ENCODE measurements at regions not wholly inside any gene's neighbourhood (a gene's known extent, or its start where the extent isn't known, plus 50 kb on each side); places are given as distances from the start of the nearest gene placed in this dataset.
"Not testable (repeated sequence)": the region's sequence is repeated elsewhere in the genome, so short reads cannot be mapped to it uniquely, and the experiment has no call there.

DNA sequence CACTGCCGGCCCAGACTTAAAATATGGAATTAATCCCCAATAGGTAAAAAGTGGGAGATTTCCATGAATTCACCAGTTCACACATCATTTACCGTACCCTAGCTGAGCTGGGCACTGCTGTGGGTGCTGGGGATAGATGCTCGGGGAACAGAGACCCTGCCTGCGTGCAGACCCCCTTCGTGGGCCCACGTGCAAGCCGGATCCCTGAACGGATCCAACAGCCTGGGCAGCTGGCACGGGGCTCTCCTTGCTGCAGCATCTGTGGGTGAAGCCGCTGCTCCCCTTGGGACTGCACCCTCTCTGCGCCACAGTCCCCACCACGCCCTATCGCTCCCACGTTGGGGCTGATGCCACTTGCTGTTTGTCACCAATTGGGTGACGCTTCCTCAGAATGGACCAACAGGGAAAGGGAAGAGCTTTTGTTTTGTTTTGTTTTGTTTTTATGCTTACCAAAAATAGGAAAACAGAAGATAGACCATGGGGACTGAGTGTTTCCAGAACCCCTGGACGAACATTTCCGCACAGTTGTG is 279.7 kb upstream of the SFSWAP start:
- DNase-seq = not testable (repeated sequence)

DNA sequence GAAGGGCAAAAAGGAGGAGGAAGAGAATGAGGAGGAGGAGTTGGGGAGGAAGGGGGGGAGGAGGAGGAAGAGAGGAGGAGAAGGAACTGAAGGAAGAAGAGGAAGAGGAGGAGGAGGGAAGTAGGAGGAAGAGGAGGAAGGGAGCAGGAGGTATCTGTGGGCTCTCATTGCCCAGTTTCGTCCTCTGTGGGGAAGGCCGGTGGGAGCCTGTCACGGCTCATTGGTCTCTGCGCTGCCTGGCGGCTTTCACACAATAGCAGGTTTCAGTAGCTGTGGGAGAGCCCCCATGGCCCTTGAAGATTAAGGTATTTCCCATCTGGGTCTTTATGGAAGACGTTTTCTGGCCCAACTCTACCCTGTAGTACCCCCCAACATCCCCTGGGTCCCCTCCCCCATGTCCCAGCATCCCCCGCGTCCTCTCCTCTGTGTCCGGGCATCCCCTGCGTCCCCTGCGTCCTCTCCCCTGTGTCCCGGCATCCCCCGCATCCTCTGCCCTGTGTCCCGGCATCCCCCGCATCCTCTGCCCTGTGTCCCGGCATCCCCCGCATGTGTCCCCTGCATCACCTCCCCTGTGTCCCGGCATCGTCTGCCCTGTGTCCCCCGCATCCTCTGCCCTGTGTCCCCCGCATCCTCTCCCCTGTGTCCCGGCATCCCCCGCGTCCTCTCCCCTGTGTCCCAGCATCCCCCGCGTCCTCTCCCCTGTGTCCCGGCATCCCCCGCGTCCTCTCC is 278.2 kb upstream of the SFSWAP start:
- DNase-seq = no peak

DNA sequence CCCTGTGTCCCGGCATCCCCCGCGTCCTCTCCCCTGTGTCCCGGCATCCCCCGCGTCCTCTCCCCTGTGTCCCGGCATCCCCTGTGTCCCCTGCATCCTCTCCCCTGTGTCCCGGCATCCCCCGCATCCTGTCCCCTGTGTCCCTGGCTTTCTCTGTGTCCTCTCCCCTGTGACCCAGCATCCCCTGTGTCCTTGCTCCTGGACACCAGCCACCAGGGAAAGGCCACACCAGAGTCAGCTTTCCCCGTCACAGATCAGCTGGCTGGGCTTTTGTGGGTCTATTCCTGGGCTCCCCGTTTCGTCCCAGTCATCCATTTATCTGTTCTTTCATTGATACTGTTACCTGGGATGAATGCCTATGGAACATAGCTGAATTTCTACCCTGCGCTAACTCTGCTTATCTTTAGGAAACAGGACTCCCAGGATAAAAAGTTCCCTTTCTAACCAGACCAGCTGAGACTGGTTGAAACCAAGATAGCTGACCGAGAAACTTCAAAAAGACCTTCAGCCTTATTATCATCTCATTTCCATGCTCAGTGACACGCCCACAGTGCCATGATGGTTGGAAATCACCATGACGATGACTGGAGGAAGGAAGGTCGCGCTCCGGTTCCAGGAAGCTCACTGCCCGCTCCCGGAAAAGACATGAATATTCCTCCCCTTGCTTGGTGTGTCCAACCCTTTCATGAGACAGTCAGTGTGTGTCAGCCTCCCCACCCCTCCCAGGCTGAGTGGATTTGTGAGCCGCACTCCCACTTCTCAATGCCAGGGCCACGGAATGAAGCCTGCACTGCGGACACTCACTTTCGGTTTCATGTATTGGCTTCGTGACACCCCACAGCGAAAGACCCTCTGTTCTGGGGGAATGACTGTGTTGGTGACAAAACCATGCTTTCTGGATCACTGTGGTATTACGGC is 276.4 kb upstream of the SFSWAP start:
- DNase-seq = peak in 1 of 58 donors; percentile 18

DNA sequence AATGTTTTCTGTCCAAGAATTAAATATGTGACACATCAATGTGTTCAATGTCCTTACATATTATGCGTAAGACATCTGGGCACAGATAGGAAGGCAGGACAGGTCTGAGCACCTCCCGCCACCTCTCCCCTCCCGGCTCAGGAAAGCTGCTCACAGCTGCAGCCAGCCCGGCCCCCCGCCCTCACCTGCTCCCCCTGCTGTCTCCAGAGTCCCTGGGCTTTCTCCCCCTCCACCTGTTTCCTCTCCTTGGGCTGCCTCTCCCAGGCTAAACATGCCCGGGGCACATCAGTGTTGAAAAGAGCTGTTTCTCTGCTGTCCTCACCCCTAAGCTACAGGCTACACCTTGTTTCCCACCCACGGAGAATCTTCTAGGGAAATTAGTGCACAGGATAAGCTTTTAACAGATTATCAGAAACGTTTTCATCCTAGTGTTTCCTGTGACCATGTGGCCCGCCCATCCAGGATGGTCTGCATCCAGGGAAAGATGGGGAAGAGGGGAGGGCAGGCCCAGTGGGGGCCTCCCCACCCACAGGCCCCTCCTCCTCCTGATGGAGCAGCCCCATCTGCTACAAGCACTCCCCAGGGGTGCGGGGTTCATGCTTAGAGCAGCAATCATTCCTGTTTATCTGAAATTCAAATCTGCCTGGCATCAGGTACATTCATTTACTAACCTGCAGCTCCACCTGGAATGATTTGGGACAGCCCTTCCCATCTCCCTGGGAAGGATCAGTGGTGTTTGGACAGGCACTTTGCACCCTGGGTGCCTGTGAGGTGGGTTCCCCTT is 273.8 kb upstream of the SFSWAP start:
- no peak for DNase-seq

DNA sequence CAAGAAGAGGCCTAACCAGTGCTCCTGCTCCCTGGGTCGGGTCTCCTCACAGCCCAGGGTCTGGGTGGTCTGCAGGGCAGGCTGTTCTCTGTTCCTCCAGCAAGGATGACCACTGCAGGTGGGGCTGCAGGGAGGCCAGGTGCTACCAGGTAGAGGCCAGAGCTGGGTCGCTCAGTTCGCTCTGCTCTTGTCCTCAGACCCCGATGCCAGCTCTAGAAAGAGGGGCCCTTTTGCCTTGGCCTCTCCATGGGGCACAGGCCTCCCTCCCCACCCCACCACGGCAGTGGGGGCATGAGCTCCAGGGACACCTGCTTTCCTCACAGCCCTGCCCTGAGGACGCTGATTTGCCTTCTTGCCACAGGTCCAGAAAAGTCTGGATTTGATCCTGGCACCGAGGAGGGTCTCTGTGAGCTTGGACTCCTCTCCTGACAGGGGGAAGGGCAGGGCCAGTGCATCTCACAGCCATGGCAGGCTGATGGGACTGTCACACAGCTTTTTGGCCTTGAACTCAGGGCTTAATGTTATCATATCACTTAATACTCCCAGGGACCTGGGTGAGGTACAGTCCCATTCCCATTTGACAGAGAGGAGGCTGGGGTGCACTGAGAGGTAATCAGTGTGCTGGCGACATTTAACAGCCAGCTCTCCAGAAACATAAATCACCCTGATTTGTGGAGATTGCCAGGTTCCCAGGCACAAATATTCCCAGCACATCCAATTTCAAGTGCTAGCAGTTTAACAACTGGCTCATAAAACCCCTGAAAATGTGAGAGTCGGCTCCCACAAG is 273.0 kb upstream of the SFSWAP start:
- no peak for DNase-seq

DNA sequence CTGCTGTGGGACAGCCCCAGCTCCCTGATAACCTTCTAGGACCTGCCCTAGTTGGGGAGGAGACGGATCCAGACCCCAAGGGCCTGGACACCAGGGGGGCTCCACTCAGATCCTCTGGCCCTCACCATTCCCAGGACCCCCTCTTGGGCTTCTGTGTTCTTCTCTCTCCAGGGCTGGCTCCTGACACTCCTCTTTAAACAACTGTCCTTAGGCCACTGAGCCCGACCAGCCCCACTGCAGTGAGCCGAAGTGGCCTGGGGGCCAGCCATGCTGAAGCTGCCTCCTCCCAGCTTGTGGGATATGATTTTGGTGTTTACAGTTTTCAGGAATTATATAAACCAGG is 272.4 kb upstream of the SFSWAP start:
- not testable (repeated sequence) for DNase-seq

DNA sequence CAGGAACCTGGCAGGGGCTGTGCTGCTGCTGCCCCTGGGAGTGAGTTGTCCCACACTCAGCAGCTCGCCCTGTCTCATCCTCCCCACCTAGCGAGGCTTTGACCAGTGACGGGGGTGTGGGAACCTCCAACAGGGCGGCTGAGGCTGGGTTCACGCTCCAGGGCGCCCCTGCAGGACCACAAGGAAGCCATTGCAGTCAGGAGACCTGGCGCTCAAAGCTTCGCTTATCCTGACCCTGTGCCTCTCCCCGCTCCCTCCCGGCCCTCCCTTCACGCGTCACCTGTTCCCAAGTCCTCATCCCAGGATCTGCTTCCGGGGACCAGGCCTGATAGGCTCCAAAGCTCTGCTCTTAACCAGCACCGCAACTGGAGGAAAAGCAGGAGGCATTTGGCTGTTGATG is 272.0 kb upstream of the SFSWAP start:
- DNase-seq = no peak

DNA sequence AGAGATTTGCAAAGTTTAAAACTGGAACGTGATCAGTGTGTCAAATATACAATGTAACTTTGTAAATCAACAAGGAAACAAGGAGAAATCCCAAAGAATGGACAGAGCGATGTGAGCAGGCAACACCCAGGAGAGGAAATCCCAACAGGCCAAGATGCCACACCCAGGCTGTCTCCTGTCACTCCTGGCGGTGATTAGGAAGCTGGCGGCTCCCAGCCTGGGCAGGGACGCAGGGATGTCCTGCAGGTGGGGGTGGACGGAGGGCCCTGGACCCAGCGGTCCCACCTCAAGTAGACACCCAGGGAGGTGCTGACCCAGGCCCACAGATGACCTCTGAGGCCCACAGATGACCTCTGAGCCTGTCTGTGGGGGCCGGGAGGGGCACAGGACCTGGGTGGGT is 271.1 kb upstream of the SFSWAP start:
- DNase-seq = not testable (repeated sequence)

DNA sequence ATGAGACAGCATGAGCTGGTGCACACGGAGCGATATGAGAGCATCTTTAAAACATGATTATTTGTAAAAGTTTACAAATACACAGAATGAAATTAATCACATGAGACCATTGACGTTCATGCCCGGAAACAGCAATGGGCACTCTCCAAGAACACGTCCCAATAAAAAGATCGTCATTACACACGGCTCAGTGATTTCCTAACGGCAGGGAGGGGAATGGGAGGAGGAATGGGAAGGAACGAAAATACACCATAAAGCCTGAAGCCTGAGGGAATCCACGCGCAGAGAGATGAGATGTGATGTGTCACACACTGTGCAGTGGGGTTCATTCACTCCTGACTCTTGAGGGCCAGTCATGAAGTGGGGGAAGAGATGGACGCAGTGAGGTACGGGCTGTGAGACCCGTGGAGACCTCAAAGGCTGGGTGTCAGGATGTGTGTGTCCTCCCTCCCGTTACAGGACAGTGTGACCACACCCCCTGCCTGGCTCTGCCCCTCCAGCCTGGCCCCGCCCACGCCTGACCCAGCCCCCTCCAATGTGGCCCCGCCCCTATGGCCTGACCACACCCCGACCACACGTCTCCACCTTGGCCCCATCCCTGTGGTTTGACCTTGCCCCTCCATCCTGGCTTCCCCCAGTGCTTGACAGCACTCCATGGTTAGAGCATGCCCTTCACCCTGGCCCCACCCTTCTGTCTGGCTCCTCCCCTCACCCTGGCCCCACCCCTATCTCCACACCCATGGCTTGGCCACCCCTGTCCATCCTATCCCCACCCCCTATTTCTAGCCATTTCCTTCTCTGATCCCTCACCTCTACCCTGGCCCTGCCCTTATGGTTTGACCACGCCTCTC is 270.5 kb upstream of the SFSWAP start:
- DNase-seq = not testable (repeated sequence)

DNA sequence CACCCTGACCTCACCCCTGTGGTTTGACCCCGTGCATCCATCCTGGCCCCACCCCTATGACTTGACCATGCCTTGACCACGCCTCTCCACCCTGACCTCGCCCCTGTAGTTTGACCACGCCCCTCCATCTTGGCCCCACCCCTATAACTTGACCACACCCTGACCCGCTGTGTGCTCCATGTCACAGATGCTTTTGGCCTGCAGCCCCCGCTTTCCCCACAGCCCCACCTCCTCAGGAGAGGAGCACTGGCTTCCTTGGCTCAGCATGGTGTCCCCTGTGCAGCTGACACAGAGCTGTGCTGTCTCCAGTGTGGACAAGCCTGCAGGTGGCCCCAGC is 269.9 kb upstream of the SFSWAP start:
- no peak for DNase-seq

DNA sequence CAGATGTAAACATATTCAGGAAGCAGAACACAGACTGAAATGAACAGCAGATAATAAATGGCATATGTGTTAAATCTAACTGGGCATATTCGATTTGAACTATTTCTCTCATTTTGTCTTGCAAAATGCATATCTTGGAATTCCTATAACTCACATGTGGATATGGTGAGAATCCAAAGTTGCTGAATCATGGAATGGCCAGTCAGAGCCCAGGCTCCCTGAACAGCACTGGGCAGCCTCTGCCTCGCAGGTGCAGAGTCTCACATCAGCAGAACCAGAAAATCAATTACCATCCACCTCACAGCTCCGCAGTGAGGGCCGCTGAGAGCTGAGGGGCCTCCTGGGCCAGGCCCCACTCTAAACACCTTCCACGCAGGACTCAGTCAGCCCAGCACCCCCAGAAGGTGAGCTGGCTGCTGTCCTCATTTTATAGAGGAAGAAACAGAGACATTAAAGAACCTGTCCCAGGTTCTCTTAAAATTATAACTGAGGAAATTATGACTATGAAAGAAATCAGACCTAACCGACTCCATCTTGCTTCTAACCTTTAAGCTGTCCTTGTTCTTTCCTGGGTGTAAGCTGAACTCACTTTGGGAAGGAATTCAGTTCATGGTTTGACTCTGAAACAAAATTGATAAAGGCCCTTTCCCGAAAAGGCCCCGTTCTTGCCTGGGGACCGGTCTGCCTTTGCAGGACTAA is 269.1 kb upstream of the SFSWAP start:
- no peak for DNase-seq

DNA sequence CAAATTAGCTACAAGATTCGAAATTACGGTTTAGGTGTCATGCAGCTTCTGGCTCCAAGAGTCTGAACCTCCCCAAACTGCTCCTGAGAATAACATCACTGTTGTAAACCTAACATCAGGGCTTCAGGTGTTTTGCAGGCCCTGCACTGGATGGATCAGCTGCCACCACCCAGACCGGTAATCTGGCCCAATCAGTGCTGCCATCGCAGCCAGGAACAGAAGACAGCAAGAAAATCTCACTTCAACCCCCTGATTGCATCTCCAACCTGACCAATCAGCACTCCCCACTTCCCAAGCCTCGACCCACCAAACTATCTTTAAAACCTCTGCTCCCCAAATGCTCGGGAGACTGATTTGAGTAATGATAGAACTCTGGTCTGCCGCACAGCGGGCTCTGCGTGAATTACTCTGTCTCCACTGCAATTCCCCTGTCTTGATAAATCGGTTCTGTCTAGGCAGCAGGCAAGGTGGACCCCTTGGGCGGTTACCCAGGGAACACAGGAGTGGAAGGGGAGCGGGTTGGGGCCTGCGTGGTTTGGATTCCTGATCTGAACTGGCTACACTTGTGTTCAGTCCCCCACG is 268.5 kb upstream of the SFSWAP start:
- no peak for DNase-seq

DNA sequence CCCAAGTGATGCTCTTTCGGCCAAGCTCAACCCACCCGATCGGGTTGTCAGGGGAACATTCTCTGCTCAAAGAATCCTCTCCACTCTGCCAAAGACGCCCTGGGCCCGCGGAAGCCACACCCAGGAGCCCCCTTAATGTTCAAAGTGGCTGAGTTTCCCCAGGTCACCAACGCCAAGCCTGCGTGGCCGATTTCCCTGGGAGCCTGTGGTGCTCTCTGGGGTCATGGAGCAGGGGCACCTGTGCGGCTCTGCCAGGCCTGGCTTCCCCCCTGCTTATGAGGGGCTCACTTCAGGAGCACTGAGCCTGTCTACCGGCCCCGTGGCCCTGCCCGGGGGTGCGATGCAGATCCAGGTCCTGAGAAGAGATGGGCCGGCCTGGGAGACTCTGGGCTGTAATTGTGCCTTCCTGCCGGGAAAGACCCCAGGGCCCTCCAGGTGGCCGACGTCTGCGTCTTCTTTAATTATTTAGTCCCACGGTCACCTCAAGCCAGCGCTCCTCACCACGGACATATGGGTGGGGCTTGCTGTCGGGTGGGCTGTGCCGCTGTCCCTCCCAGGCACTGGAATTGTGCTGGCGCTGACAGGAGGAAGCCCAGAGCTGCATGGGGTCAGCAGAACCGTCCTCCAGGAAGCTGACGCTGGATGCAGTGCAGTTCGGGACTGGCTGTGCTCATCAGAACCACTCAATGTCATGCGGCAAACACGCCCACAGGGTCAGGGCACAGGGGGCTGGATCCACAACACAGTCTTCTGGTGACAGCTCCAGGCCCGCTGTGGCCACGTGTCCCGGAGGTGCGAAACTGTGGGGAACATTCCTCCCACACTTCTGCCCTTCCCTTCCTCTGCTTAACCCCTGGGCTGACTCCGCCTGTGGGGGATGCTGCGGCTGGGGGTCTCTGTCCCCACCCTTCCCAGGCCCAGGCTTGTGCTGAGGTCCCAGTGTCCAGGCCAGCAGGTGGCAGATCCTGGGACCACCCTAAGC is 267.6 kb upstream of the SFSWAP start:
- no peak for DNase-seq

DNA sequence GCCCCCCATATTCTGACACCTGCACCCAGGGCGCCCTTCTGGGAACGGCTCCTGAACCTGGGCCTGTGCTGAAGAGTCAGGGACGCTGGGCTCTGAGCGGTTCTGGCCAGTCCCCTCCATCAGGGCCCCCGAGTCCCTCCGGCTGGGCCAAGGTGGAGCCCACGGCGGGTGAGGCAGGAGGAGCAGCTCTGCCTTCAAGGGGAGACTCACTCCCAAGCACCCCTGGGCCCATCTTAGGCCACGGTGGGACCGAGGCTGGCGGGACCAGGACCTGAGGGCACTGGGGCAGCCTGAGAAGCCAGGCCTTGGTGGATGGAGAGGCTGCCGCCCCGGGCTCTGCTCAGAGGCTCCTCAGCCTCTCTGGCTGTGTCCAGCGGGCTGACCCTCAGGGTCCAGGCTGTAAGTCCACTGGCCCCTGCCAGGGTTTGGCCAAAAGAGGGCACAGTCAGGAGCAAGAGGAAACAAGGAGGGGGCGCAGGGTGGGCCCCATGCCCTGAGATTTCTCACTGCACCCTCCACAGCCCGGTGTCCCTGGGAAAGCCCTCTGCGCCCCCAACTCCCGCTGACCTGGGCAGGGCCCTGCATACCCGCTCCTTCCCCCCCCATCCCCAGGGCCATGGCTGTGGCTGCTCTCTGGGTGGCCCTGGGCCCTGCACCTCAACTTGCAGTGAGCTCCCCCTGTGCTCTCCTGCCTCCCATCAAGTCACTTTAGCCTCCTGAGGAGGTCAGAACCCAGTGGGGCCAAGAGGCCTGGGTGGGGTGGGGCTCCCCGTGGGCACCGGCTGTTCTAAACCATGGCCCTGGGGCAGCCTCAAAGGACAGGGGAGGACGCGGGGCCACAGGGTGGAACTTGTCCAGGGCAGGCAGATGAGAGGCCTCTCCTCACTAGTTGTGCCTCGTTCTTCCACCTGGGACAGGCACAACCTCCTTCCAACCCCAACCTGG is 266.4 kb upstream of the SFSWAP start:
- no peak for DNase-seq

DNA sequence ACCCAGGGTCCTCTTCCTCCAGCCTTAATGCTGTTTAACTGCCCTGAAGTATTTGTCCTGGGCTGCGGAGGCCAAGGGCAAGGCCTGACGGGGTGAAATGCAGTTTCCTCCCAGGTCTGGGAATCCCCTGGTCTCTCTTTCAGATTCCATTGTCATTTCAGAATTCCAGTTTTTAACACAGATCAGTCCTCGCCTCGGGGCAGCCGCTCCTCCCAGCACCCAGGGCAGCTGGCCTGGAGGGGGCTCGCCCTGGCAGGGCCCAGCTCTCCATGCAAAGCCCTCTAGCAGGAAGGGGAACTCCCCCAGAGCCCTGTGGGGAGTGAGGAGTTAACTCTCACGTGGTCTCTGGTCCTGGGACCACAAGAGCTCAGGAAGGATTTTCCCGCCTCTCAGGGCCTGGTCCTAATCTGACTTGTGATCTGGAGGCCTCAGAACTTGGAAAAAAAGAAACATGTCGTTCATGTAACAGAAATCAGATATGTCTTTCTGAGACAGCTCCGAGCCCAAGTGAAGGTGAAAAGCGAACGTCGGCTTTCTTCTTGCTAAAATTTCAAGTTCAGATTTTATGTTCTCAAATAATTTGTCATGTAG is 265.6 kb upstream of the SFSWAP start:
- DNase-seq = no peak

DNA sequence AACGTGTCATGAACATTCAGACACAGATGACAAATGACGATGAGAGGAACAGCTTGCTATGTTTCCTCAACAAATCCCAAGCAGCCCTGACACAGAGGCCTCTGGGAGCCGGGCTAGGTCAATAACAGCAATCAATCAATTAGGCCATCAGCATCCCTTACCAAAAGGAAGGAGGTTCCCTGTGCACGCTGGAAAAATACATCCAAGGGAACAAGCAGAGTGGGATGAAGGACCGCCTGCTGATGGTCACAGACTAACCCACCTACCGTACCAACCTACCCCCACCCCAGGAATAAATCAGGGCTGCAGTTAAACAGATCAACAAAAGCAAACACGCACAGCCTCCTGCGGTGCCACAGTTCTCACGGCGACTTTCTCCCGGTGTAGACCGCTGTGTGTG is 265.1 kb upstream of the SFSWAP start:
- no peak for DNase-seq
